Muscle of leg (tissue), 3 donors: ENCODE measurements at regions not wholly inside any gene's neighbourhood (a gene's known extent, or its start where the extent isn't known, plus 50 kb on each side); places are given as distances from the start of the nearest gene placed in this dataset.

Experiments used
- DNase-seq: peaks from one replicate; pipeline ENCODE4 v3.0.0; 2013
- H3K27ac ChIP-seq: one replicate; pipeline ENCODE4 v1.5.1; 2013; ENCODE audit warnings: mild to moderate bottlenecking, low read length, control low read depth
- H3K27me3 ChIP-seq: one replicate; pipeline ENCODE4 v1.6.1; 2013; ENCODE audit warnings: low read length; ENCODE audit not compliant: control insufficient read depth, insufficient read depth
- H3K36me3 ChIP-seq: one replicate; pipeline ENCODE4 v1.6.1; 2013; ENCODE audit warnings: low read length; ENCODE audit not compliant: control insufficient read depth, insufficient read depth
- H3K4me1 ChIP-seq: one replicate; pipeline ENCODE4 v1.6.1; 2013; ENCODE audit warnings: low read length; ENCODE audit not compliant: control insufficient read depth, insufficient read depth
- H3K4me3 ChIP-seq: one replicate; pipeline ENCODE4 v1.5.1; 2013; ENCODE audit warnings: low read length, control low read depth
- H3K9me3 ChIP-seq: replicated peaks from 2 replicates; pipeline ENCODE4 v1.6.1; 2013; ENCODE audit warnings: low read depth, low read length; ENCODE audit not compliant: control insufficient read depth
- WGBS: methylation state at CpG from one replicate; pipeline ENCODE4 v1.1.5; 2013; ENCODE audit warnings: missing lambda C conversion rate; ENCODE audit not compliant: insufficient coverage; 5-methylcytosine and 5-hydroxymethylcytosine counted together

DNA sequence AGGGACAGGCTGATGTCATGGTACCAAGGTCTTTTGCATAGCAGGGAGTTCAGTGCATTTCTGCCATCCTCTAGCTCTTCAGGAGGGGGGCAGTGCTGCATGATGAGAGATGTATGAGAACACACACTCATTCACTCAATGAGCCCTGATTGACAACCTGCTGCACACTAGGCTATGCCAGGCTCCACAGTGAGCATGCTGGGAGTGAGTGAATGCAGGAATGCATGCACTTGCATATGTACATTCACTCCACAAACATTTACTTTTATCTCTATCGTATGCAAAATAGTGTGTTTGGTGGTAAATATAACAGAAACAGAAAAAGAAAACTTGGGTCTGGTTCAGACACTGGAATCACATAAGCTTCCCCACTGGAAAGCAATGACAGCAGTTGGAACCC lies 374.1 kb upstream of the C16orf82 start:
- no peaks in the 10 kb centered on the region for H3K36me3 ChIP-seq
- no CpG with 5 or more reads among the region's 1 CpG for WGBS
- H3K27me3 ChIP-seq, result no peaks in the 10 kb centered on the region
- H3K4me3 ChIP-seq, result no peak overlapping the region
- no peaks in the 10 kb centered on the region for H3K9me3 ChIP-seq
- no peak for DNase-seq
- H3K27ac ChIP-seq, result no peak overlapping the region
- no peaks in the 10 kb centered on the region for H3K4me1 ChIP-seq

DNA sequence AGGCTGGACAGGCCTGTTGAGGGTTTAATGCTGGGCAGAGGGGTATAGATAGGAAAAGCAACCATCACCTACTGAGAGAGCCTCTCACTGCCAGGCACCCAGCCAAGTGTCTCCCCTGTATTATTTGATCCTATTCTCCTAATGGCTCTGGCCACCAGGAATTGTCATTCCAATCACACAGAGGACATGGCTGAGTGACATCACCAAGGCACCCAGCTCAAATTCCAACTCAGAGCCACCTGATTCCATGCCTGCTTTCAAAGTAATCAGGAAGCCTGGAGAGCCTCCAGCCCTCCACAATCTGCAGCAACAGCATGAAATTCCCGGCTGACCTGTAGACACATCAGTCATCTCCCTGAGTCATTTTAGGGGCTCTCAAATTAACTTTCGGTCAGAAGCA lies 368.9 kb upstream of the C16orf82 start:
- no CpG with 5 or more reads among the region's 2 CpGs for WGBS
- Histone ChIP-seq H3K4me1 (no peaks in the 10 kb centered on the region), H3K4me3 (no peak overlapping the region), H3K9me3 (no peaks in the 10 kb centered on the region), H3K27ac (no peak overlapping the region), H3K36me3 (no peaks in the 10 kb centered on the region), H3K27me3 (no peaks in the 10 kb centered on the region)
- no peak for DNase-seq

DNA sequence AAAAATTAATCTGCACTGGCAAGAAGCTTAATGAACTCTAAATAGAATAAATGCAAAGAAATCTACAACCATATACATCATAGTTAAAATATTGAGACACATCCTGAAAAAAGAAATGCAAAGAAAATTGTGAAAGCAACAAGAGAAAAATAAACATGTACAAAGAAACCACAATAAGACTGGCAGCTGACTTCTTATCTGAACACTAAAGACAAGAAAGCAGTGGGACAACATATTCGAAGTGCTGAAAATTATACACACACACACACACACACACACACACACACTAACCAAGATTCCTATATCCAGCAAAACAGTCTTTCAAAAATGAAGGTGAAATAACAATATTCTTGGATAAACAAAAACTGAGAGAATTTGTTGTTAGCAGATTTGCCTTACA lies 366.5 kb upstream of the C16orf82 start:
- Histone ChIP-seq H3K27me3 (no peaks in the 10 kb centered on the region), H3K27ac (no peak overlapping the region), H3K4me3 (no peak overlapping the region), H3K36me3 (no peaks in the 10 kb centered on the region), H3K9me3 (no peaks in the 10 kb centered on the region), H3K4me1 (no peaks in the 10 kb centered on the region)
- WGBS, result no CpG with 5 or more reads among the region's 1 CpG
- no peak for DNase-seq

DNA sequence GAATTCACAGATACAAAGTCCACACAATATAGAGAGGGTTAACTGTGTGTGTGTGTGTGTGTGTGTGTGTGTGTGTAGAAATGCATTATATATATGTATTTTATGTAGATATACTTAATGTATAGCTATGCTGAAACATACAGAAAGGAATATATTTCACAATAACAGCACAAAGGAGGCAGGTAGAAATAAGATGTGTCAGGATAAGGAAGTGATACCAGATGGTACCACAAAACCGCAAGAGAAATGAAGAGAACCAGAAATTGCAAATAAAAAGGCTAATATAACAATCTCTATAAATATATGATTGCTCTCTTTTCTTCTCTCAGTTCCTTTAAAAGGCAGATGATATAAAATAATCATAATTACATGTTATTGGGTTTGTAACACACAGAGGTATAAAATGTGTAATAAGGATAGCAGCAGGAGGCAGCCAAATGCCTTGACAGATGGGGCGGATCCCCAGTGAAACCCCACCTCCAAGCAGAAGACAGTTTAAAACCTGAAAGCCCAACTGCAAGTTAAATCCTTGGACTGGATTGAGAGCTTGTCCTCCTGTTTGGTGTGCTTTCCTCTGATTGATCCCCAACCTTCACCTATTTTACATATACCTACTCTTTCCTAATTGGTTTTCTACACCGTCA lies 365.4 kb upstream of the C16orf82 start:
- Histone ChIP-seq H3K4me3 (no peak overlapping the region), H3K27ac (no peak overlapping the region), H3K9me3 (no peaks in the 10 kb centered on the region), H3K36me3 (no peaks in the 10 kb centered on the region), H3K27me3 (no peaks in the 10 kb centered on the region), H3K4me1 (no peaks in the 10 kb centered on the region)
- WGBS, result 100% methylated on average over 1 of the region's 3 CpGs
- DNase-seq, result no peak

DNA sequence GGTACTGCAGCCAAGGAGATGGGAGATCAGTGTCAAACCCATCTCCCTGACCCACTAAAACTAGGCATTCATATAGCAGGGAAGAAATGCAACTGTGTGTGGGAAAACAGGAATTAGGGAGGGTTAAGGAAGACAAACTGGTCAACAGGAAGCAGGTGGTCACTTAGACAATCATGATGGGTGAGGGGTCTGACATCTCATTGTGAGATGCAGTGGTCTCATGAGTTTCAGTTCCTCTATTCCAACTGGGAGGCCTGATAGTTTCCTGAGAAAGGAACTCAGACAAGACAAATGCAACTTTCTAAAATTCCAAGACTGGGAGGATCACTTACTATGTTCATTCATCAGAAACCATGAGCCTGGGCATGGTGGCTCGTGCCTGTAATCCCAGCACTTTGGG lies 361.4 kb upstream of the C16orf82 start:
- Histone ChIP-seq H3K27me3 (no peaks in the 10 kb centered on the region), H3K4me3 (no peak overlapping the region), H3K4me1 (no peaks in the 10 kb centered on the region), H3K27ac (no peak overlapping the region), H3K9me3 (no peaks in the 10 kb centered on the region), H3K36me3 (no peaks in the 10 kb centered on the region)
- WGBS, result 57% methylated on average over 1 of the region's 1 CpG
- DNase-seq, result peak; percentile 55

DNA sequence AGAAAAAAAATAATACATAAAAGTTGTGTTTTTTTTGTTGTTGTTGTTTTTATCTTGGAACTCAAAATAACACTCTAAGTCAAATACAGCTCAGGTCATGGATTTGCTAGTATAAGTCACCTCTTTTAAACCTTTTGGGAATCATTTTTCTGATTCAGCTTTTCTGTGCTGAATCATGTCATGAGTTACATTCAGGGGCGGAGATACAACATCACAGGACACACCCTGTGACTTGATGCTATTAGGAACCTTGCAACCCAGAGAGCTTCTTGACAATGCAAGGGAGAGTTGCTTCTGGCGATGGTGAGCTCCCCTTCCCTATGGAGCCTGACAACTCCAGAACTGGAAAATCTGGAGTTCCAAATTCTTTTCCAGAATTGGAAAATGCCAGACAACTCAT lies 358.3 kb upstream of the C16orf82 start:
- Histone ChIP-seq H3K36me3 (no peaks in the 10 kb centered on the region), H3K9me3 (no peaks in the 10 kb centered on the region), H3K4me3 (no peak overlapping the region), H3K4me1 (no peaks in the 10 kb centered on the region), H3K27ac (no peak overlapping the region), H3K27me3 (no peaks in the 10 kb centered on the region)
- no CpG with 5 or more reads among the region's 2 CpGs for WGBS
- no peak for DNase-seq

DNA sequence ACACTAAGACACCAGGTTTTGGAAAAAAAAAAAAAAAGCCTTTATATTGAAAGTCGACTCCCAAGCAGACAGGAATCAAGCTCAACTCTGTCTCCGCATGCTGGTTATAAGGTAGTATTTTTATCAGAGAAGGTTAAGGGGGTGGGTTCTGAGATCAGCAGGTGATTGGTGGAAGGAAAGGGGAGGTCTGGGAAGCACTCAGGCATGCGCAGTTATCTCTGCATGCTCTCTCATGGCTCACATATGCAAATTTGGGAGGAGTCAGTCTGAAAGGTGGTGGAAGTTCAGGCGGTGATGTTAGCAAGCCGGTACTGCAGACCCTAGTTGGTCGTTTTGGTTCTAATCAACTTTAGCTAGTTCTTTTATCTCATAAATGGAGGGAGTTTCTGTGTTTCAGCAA lies 357.6 kb upstream of the C16orf82 start:
- Histone ChIP-seq H3K36me3 (no peaks in the 10 kb centered on the region), H3K9me3 (no peaks in the 10 kb centered on the region), H3K4me1 (no peaks in the 10 kb centered on the region), H3K27ac (no peak overlapping the region), H3K4me3 (no peak overlapping the region), H3K27me3 (no peaks in the 10 kb centered on the region)
- WGBS, result 72% methylated on average over 3 of the region's 6 CpGs
- DNase-seq, result no peak

DNA sequence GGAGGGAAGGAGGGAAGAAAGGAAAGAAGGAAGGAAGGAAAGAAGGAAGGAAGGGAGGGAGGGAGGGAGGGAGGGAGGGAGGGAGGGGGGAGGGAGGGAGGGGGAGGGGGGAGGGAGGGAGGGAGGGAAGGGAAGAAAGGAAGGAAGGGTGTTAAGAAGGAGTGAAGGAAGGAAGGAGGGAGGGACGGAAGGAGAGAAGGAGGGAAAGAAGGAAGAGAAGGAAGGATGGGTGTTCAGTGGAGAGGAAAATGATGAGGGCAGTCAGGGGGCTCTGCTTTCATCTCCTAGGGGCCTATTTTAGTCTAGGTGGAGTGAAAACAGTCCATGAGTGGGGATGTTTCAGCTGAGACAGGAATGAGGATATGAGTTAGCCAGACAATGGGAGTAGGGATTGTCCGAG lies 357.0 kb upstream of the C16orf82 start:
- WGBS, result 57% methylated on average over 1 of the region's 2 CpGs
- Histone ChIP-seq H3K36me3 (no peaks in the 10 kb centered on the region), H3K27ac (no peak overlapping the region), H3K9me3 (no peaks in the 10 kb centered on the region), H3K4me3 (no peak overlapping the region), H3K27me3 (no peaks in the 10 kb centered on the region), H3K4me1 (no peaks in the 10 kb centered on the region)
- no peak for DNase-seq

DNA sequence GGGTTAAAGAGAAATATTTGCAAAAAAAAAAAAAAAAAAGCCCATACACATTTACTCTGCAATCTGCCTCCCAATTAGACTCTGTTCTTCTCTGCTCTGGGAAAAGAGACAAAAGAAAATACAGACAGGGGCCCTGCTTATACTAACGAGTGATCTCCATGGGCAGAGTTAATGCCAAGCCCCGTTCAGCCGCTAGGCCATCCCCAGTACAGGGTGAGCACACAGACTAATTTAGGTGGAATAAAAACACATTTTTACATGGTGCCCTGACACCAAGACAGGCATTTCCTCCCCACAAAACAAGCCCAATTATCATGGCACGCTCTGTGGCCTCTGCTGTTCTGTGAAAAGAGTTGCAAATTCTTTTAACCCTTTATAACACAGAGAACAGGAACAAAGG lies 356.3 kb upstream of the C16orf82 start:
- no peaks in the 10 kb centered on the region for H3K27me3 ChIP-seq
- no peaks in the 10 kb centered on the region for H3K36me3 ChIP-seq
- no peak for DNase-seq
- no peaks in the 10 kb centered on the region for H3K4me1 ChIP-seq
- H3K9me3 ChIP-seq, result no peaks in the 10 kb centered on the region
- 10% methylated on average over 2 of the region's 4 CpGs for WGBS
- H3K27ac ChIP-seq, result no peak overlapping the region
- no peak overlapping the region for H3K4me3 ChIP-seq

DNA sequence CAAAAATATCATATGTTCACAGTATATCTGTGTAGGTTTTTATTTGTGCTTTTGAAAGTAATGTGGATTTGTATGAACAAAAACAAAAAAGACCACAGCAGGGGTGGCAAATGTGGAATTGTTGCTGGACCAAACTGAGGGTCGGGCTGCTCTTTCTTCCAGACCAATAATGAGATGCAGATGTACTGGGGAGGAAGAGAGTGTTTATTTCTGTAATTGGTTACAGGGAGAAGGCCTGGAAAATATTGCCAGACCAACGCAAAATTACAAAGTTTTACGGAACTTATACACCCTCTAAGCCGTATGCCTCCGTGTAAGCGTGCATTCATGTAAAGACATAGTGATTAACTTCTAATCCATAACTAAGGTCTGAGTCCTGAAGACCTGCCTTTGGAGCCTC lies 353.9 kb upstream of the C16orf82 start:
- Histone ChIP-seq H3K9me3 (no peaks in the 10 kb centered on the region), H3K36me3 (no peaks in the 10 kb centered on the region), H3K4me1 (no peaks in the 10 kb centered on the region), H3K27ac (no peak overlapping the region), H3K4me3 (no peak overlapping the region), H3K27me3 (no peaks in the 10 kb centered on the region)
- peak; percentile 65 for DNase-seq
- 34% methylated on average over 5 of the region's 6 CpGs for WGBS

DNA sequence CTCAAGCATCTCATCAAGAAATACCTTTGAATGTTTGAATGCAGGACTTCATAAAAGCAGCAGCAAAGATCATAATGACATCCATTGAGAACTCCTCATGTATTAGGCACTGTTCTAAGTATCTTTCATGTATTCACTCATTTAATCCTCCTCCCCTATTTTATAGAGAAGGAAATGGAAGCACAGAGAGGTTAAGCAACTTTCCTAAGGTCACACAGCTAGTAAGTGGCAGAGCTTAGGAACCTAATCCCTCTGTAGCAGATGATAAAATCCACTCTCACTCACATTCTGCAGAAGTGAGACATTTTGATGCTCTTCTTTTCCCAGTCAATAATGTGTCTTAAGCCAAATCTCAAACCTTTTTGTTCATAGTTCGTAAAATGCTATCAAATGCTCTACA lies 350.8 kb upstream of the C16orf82 start:
- Histone ChIP-seq H3K4me1 (no peaks in the 10 kb centered on the region), H3K36me3 (no peaks in the 10 kb centered on the region), H3K27me3 (no peaks in the 10 kb centered on the region), H3K9me3 (no peaks in the 10 kb centered on the region), H3K4me3 (no peak overlapping the region), H3K27ac (no peak overlapping the region)
- no peak for DNase-seq
- WGBS, result no CpG with 5 or more reads among the region's 1 CpG
